ENCODE measurements at regions not wholly inside any gene's neighbourhood (a gene's known extent, or its start where the extent isn't known, plus 50 kb on each side); places are given as distances from the start of the nearest gene placed in this dataset.

GRCh38 chr7:18290223-18290622 lies 205.3 kb upstream of the HDAC9 start:
- TF ChIP-seq, protein P1, sequence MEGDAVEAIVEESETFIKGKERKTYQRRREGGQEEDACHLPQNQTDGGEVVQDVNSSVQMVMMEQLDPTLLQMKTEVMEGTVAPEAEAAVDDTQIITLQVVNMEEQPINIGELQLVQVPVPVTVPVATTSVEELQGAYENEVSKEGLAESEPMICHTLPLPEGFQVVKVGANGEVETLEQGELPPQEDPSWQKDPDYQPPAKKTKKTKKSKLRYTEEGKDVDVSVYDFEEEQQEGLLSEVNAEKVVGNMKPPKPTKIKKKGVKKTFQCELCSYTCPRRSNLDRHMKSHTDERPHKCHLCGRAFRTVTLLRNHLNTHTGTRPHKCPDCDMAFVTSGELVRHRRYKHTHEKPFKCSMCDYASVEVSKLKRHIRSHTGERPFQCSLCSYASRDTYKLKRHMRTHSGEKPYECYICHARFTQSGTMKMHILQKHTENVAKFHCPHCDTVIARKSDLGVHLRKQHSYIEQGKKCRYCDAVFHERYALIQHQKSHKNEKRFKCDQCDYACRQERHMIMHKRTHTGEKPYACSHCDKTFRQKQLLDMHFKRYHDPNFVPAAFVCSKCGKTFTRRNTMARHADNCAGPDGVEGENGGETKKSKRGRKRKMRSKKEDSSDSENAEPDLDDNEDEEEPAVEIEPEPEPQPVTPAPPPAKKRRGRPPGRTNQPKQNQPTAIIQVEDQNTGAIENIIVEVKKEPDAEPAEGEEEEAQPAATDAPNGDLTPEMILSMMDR (conservative IDR thresholded peaks at IDR 0.05; ENCODE audit: low read length): no peak
- no peak for TF ChIP-seq EZH2phosphoT487 (IDR thresholded peaks at IDR 0.05; ENCODE audit: borderline replicate concordance, low read depth, low read length)
